ENCODE measurements at regions not wholly inside any gene's neighbourhood (a gene's known extent, or its start where the extent isn't known, plus 50 kb on each side); places are given as distances from the start of the nearest gene placed in this dataset.
"Not testable (repeated sequence)": the region's sequence is repeated elsewhere in the genome, so short reads cannot be mapped to it uniquely, and the experiment has no call there.

DNA sequence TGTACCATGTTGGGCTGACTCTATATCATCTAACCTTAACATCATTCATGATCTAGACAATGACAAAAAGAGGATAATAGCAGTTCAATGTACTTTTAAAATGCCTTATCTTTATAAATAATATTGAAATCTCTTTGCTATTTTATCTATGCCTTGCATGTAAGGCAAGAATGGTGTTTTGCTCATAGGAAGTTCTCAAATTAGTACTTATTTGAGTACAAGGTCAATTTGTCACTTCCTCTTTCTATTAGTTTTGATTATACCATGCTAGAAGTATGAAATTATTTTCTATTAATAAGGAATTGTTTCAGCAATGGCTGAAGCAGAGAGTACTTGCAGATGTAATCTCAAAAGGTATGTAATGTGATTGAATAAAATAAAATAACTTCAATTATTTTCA is 1285.4 kb upstream of the TENM4 start:
- Histone ChIP-seq H3K9ac (ENCODE audit: low read length) (no peak overlapping the region), H3K9me3 (ENCODE audit: low read length) (no peaks in the 10 kb centered on the region), H3K4me3 (ENCODE audit: low read depth in 1 of 2, low read length in 2 of 2) (no peak overlapping the region), H3K27me3 (ENCODE audit: control insufficient read depth in 1 of 2, insufficient read depth in 2 of 2, low read length in 2 of 2) (no peaks in the 10 kb centered on the region), H3K27ac (ENCODE audit: low read depth, low read length) (no peak overlapping the region), H3K4me1 (ENCODE audit: insufficient read depth, low read length) (no peaks in the 10 kb centered on the region), H3K36me3 (ENCODE audit: insufficient read depth, low read length) (no peaks in the 10 kb centered on the region)

DNA sequence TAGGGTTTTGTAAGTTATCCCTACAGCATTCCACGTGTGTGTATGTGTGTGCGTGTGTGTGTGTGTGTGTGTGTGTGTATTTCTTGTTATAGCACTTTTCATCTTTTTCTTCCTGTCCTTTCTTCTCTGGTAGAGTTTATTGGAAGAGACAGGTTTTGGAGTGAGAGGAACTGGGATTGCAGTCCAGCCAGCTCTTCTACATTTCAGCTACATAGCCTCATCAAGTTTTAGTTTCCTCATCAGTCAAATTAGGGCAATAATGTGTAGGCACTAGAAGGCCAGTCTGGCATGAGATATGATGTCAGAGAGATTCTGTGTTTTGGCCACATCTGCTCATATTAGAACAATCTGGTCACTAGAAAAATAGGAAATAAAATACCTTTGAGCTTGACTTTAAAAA is 1283.5 kb upstream of the TENM4 start:
- no peak overlapping the region for H3K27ac ChIP-seq (ENCODE audit: low read depth, low read length)
- no peak overlapping the region for H3K9ac ChIP-seq (ENCODE audit: low read length)
- no peaks in the 10 kb centered on the region for H3K27me3 ChIP-seq (ENCODE audit: control insufficient read depth in 1 of 2, insufficient read depth in 2 of 2, low read length in 2 of 2)
- no peaks in the 10 kb centered on the region for H3K9me3 ChIP-seq (ENCODE audit: low read length)
- no peaks in the 10 kb centered on the region for H3K36me3 ChIP-seq (ENCODE audit: insufficient read depth, low read length)
- no peaks in the 10 kb centered on the region for H3K4me1 ChIP-seq (ENCODE audit: insufficient read depth, low read length)
- no peak overlapping the region for H3K4me3 ChIP-seq (ENCODE audit: low read depth in 1 of 2, low read length in 2 of 2)

DNA sequence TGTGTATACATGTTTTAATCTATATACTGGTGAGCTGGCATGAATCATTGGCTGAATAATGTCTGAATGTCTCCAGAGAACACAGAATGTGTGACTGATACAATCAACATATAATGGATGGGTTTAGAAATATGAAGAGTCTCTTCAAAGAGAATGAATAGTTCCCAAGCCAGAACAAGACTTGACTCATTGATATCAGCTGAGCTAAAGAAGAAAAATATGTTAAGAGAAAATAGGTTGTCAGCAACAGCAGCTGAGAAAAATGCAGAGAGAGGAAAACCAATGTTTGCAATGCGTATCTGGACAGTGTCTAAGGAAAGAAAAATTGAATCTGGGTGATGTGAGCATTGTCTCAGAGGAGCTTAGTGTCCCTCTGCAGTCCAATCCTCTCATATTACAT is 1281.8 kb upstream of the TENM4 start:
- Histone ChIP-seq H3K36me3 (ENCODE audit: insufficient read depth, low read length) (no peaks in the 10 kb centered on the region), H3K4me3 (ENCODE audit: low read depth in 1 of 2, low read length in 2 of 2) (no peak overlapping the region), H3K9me3 (ENCODE audit: low read length) (no peaks in the 10 kb centered on the region), H3K27ac (ENCODE audit: low read depth, low read length) (no peak overlapping the region), H3K9ac (ENCODE audit: low read length) (no peak overlapping the region), H3K4me1 (ENCODE audit: insufficient read depth, low read length) (no peaks in the 10 kb centered on the region), H3K27me3 (ENCODE audit: control insufficient read depth in 1 of 2, insufficient read depth in 2 of 2, low read length in 2 of 2) (no peaks in the 10 kb centered on the region)

DNA sequence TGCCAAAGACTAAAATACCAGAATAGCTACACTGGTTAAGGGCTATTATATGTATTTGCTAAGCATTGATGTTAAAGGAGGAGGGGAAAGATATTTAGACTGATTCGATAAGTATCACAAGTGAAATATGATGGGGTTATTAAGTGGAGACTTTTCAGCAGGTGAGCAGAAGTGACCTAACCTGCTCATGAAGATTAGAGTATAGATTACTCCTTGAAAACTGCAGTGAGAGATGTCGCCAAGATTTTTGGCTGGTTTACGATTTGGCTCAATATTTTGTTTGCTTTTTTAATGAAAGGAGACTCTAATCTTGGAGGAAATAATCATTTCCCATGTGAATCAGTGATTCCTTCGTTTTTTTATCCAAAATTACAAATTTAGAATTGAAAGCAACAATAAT is 1279.5 kb upstream of the TENM4 start:
- no peaks in the 10 kb centered on the region for H3K36me3 ChIP-seq (ENCODE audit: insufficient read depth, low read length)
- no peak overlapping the region for H3K9ac ChIP-seq (ENCODE audit: low read length)
- H3K27ac ChIP-seq (ENCODE audit: low read depth, low read length) = no peak overlapping the region
- no peak overlapping the region for H3K4me3 ChIP-seq (ENCODE audit: low read depth in 1 of 2, low read length in 2 of 2)
- no peaks in the 10 kb centered on the region for H3K4me1 ChIP-seq (ENCODE audit: insufficient read depth, low read length)
- H3K27me3 ChIP-seq (ENCODE audit: control insufficient read depth in 1 of 2, insufficient read depth in 2 of 2, low read length in 2 of 2) = no peaks in the 10 kb centered on the region
- H3K9me3 ChIP-seq (ENCODE audit: low read length) = no peaks in the 10 kb centered on the region

DNA sequence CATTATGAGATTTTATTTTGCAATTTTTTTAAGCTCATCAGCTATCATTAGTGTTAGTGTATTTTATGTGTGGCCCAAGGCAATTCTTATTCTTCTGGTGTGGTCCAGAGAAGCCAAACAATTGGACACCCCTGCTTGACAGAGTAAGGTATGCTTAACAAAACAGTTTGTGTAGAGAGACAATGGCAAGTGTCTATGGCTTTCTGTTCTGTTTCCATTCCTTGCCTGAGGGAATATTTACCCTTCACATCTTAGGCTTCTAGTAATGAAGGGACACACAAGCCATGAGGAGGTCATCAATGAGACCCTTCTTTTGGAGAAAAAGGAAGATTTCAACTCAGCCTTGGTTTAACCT is 1278.4 kb upstream of the TENM4 start:
- Histone ChIP-seq H3K9ac (ENCODE audit: low read length) (no peak overlapping the region), H3K27me3 (ENCODE audit: control insufficient read depth in 1 of 2, insufficient read depth in 2 of 2, low read length in 2 of 2) (no peaks in the 10 kb centered on the region), H3K27ac (ENCODE audit: low read depth, low read length) (no peak overlapping the region), H3K4me3 (ENCODE audit: low read depth in 1 of 2, low read length in 2 of 2) (no peak overlapping the region), H3K9me3 (ENCODE audit: low read length) (no peaks in the 10 kb centered on the region), H3K4me1 (ENCODE audit: insufficient read depth, low read length) (no peaks in the 10 kb centered on the region), H3K36me3 (ENCODE audit: insufficient read depth, low read length) (no peaks in the 10 kb centered on the region)

DNA sequence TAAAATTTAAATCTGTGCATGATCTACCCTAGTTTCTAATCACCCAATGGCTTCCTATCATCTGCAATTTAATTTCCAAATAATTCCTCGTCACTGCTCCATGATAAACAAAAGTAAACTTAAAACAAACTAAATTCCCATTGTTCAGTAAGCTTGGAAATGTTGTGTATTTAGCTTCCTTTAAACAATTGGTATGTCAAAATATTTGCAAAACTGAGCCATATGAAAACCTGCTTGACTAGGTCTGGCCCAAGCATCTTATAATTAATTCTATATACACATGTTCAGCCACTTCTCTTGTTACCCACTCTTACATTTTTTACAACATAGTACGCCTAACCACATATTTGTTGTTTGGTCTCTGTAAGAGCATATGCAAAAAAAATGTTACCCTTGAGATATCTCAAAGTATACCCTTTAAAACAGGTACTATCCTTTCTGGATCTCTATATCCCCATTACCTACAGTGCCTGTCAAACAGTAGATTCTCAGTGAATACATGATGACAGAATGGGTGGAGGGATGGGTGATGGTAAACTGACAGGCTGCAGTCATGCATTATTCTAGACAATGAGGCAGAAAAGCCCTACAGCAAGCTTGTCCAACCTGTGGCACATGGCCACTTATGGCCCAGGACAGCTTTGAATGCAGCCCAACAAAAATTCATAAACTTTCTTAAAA is 1277.9 kb upstream of the TENM4 start:
- H3K27ac ChIP-seq (ENCODE audit: low read depth, low read length) = no peak overlapping the region
- no peak overlapping the region for H3K9ac ChIP-seq (ENCODE audit: low read length)
- no peaks in the 10 kb centered on the region for H3K27me3 ChIP-seq (ENCODE audit: control insufficient read depth in 1 of 2, insufficient read depth in 2 of 2, low read length in 2 of 2)
- no peaks in the 10 kb centered on the region for H3K4me1 ChIP-seq (ENCODE audit: insufficient read depth, low read length)
- H3K4me3 ChIP-seq (ENCODE audit: low read depth in 1 of 2, low read length in 2 of 2) = no peak overlapping the region
- no peaks in the 10 kb centered on the region for H3K9me3 ChIP-seq (ENCODE audit: low read length)
- no peaks in the 10 kb centered on the region for H3K36me3 ChIP-seq (ENCODE audit: insufficient read depth, low read length)

DNA sequence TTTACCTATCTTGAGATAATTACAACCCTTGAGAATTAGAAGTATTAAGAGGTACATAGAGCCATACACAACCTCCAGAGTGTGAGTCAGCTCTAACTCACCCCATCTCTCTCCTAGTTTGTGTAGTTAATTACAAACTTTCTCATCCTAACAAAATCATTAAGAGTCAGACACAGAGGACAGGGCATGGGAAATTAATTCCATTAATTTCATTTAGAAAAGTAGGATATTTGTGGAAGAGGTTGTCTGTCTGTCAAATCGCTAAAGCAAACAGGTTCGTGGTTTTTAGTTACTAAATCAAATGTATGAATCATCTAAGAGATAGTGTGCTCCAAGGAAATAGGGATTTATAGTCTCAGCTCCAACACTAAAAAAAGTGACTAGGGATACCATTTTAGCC is 1261.4 kb upstream of the TENM4 start:
- no peaks in the 10 kb centered on the region for H3K27me3 ChIP-seq (ENCODE audit: control insufficient read depth in 1 of 2, insufficient read depth in 2 of 2, low read length in 2 of 2)
- no peak overlapping the region for H3K27ac ChIP-seq (ENCODE audit: low read depth, low read length)
- H3K4me1 ChIP-seq (ENCODE audit: insufficient read depth, low read length) = no peaks in the 10 kb centered on the region
- H3K9ac ChIP-seq (ENCODE audit: low read length) = no peak overlapping the region
- H3K9me3 ChIP-seq (ENCODE audit: low read length) = no peaks in the 10 kb centered on the region
- H3K4me3 ChIP-seq (ENCODE audit: low read depth in 1 of 2, low read length in 2 of 2) = no peak overlapping the region
- H3K36me3 ChIP-seq (ENCODE audit: insufficient read depth, low read length) = no peaks in the 10 kb centered on the region

DNA sequence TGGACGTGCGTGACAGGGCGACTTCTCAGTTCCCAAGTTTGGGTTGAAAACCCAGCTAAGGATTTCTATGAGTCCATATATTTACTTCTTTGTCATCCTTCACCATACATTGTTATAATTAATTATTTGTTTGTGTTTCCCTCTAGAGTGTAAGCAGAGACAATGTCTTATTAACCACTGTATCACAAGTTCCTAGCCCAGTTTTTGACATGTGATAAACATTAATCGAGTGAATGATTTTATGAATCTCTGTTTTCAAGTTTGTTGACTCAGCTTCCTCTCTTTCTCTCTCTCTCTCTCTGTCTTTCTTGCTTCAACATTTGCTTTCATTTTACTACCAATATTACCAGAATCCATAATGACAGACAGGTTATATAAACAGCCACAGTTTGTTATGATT is 1259.6 kb upstream of the TENM4 start:
- no peaks in the 10 kb centered on the region for H3K36me3 ChIP-seq (ENCODE audit: insufficient read depth, low read length)
- H3K27me3 ChIP-seq (ENCODE audit: control insufficient read depth in 1 of 2, insufficient read depth in 2 of 2, low read length in 2 of 2) = no peaks in the 10 kb centered on the region
- no peak overlapping the region for H3K27ac ChIP-seq (ENCODE audit: low read depth, low read length)
- no peaks in the 10 kb centered on the region for H3K9me3 ChIP-seq (ENCODE audit: low read length)
- no peak overlapping the region for H3K9ac ChIP-seq (ENCODE audit: low read length)
- H3K4me3 ChIP-seq (ENCODE audit: low read depth in 1 of 2, low read length in 2 of 2) = no peak overlapping the region
- H3K4me1 ChIP-seq (ENCODE audit: insufficient read depth, low read length) = no peaks in the 10 kb centered on the region

DNA sequence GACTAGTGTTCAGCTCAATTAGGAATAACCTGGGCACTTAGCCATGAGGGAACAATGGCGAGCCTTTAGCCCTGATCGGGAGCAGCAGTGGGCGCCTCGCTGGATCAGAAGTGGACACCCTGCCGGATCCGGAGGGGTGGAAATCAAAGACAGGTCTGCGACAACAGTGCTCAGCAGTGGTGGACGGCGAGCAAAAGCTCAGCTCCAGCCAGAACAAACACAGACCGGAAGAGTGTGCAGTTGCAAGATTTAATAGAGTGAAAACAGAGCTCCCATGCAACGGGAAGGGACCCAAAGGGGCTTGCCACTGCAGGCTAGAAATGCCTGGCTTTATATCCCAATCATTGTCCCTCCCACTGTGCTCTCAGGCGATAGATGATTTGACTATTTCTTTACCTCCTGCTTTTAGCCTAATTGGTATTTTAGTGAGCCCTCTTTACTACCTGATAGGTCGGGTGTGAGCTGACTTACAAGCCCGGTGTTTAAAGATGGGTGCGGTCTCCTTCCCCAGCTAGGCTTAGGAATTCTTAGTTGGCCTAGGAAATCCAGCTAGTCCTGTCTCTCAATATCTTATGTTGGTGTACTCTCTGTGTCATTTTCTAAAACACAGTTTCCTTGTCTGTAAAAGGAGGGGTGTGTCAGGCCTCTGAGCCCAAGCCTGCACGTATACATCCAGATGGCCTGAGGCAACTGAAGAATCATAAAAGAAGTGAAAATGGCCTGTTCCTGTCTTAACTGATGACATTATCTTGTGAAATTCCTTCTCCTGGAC is 1258.8 kb upstream of the TENM4 start:
- H3K4me1 ChIP-seq (ENCODE audit: insufficient read depth, low read length); H3K9ac ChIP-seq (ENCODE audit: low read length); H3K4me3 ChIP-seq (ENCODE audit: low read depth in 1 of 2, low read length in 2 of 2); H3K27ac ChIP-seq (ENCODE audit: low read depth, low read length); H3K36me3 ChIP-seq (ENCODE audit: insufficient read depth, low read length); H3K9me3 ChIP-seq (ENCODE audit: low read length); H3K27me3 ChIP-seq (ENCODE audit: control insufficient read depth in 1 of 2, insufficient read depth in 2 of 2, low read length in 2 of 2): not testable (repeated sequence)

DNA sequence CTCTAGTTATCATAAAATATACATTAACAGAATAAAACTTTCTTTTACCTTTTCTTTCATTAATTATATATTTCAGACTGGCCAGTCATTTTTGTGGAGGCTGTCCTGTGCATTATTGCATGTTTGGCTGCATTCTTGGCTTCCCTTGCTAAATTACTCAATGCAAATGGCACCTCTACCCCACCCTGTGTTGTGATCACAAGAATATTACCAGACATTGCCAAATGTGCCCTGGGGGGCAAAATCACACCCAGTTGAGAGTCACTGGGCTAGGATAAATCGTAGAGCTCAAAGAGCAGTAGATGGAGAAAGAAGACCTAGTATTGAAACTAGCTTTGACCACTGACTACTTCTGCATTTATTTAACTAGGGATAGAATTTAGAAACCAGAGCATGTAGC is 1257.8 kb upstream of the TENM4 start:
- Histone ChIP-seq H3K4me1 (ENCODE audit: insufficient read depth, low read length) (no peaks in the 10 kb centered on the region), H3K4me3 (ENCODE audit: low read depth in 1 of 2, low read length in 2 of 2) (no peak overlapping the region), H3K27me3 (ENCODE audit: control insufficient read depth in 1 of 2, insufficient read depth in 2 of 2, low read length in 2 of 2) (no peaks in the 10 kb centered on the region), H3K36me3 (ENCODE audit: insufficient read depth, low read length) (no peaks in the 10 kb centered on the region), H3K9ac (ENCODE audit: low read length) (no peak overlapping the region), H3K27ac (ENCODE audit: low read depth, low read length) (no peak overlapping the region), H3K9me3 (ENCODE audit: low read length) (no peaks in the 10 kb centered on the region)

DNA sequence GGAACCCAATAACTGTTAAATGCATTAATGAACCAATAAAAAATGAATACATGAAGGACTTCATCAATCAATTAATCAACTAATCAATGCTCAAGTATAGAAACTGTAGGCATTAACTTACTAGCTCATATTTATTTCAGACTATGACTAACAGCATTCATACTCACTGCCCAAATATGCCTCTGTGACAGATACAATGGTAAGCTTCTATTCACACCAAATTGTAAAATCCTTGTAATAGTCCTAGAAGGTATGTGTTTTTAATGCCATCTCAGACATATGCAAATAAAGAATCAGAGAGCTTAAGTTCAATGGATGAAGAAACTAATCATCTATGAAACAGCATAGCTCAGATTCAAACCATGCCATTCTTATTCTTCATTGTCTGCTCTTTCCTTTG is 1253.6 kb upstream of the TENM4 start:
- Histone ChIP-seq H3K4me3 (ENCODE audit: low read depth in 1 of 2, low read length in 2 of 2) (no peak overlapping the region), H3K36me3 (ENCODE audit: insufficient read depth, low read length) (no peaks in the 10 kb centered on the region), H3K4me1 (ENCODE audit: insufficient read depth, low read length) (no peaks in the 10 kb centered on the region), H3K27me3 (ENCODE audit: control insufficient read depth in 1 of 2, insufficient read depth in 2 of 2, low read length in 2 of 2) (no peaks in the 10 kb centered on the region), H3K9ac (ENCODE audit: low read length) (no peak overlapping the region), H3K27ac (ENCODE audit: low read depth, low read length) (no peak overlapping the region), H3K9me3 (ENCODE audit: low read length) (no peaks in the 10 kb centered on the region)

DNA sequence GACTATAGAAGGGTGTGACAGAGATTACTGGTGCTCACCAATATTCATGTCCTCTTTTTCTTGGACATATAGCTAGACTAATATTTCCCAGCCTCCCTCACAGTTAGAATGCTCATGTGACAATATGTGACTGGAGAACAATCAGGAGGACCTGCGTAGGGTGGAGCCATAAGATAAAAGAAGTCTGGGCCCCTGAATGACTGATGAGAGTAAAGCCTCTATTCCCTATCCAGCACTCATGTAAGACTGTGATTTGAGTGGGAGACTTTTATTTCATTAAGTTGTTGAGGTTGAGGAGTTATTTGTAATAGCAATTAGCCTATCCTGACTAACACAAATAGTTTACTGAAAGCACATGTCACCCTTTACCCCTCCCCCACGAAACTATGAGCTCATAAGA is 1247.1 kb upstream of the TENM4 start:
- no peaks in the 10 kb centered on the region for H3K27me3 ChIP-seq (ENCODE audit: control insufficient read depth in 1 of 2, insufficient read depth in 2 of 2, low read length in 2 of 2)
- H3K4me1 ChIP-seq (ENCODE audit: insufficient read depth, low read length) = no peaks in the 10 kb centered on the region
- no peak overlapping the region for H3K9ac ChIP-seq (ENCODE audit: low read length)
- H3K36me3 ChIP-seq (ENCODE audit: insufficient read depth, low read length) = no peaks in the 10 kb centered on the region
- H3K9me3 ChIP-seq (ENCODE audit: low read length) = no peaks in the 10 kb centered on the region
- no peak overlapping the region for H3K27ac ChIP-seq (ENCODE audit: low read depth, low read length)
- no peak overlapping the region for H3K4me3 ChIP-seq (ENCODE audit: low read depth in 1 of 2, low read length in 2 of 2)

Data from muscle layer of colon (tissue), 2 donors.